SK-N-SH (cell line): ENCODE measurements at regions not wholly inside any gene's neighbourhood (a gene's known extent, or its start where the extent isn't known, plus 50 kb on each side); places are given as distances from the start of the nearest gene placed in this dataset.

Experiments used
- CTCF ChIA-PET: fragments of 300-600, 350-600 bp; formaldehyde crosslinking; extraction: SDS; loops from one replicate; lab custom pipeline; 2021; lab: Yijun Ruan, JAX
- POLR2A ChIA-PET: fragments of 350-600 bp; sonication (Branson Sonifier 250); formaldehyde crosslinking; extraction: SDS; loops from one replicate; lab custom pipeline; 2020; ENCODE audit warnings: antibody characterized with exemption, inconsistent platforms; lab: Yijun Ruan, JAX
- DNase-seq: peaks from one replicate; pipeline ENCODE4 v3.0.0; 2012
- H2AFZ ChIP-seq: fragments of 200-600 bp; sonication (generic); 2 replicates; pipeline ENCODE4 v1.8.1; 2016; ENCODE audit warnings: antibody characterized with exemption, mild to moderate bottlenecking, low read depth
- H3F3A ChIP-seq: fragments of 200-600 bp; sonication (generic); replicated peaks from 2 replicates; pipeline ENCODE3; 2016; ENCODE audit warnings: antibody characterized with exemption, mild to moderate bottlenecking; ENCODE audit not compliant: insufficient read depth
- H3K27ac ChIP-seq, 2 experiments: fragments of 200-500 bp in 1 of 2; fragments of 200-600 bp in 1 of 2; sonication (Bioruptor generic) in 1 of 2; sonication (generic), shearing (Covaris generic) in 1 of 2; 2 replicates each; pipeline versions ENCODE4 v1.5.1 to v1.6.1; 2014 to 2016; ENCODE audit warnings: low read depth in 2 of 2, inconsistent platforms in 1 of 2, low read length in 1 of 2, mild to moderate bottlenecking in 1 of 2, mixed read lengths in 1 of 2
- H3K27me3 ChIP-seq: fragments of 200-600 bp; sonication (generic), shearing (Covaris generic); 2 replicates; pipeline ENCODE4 v1.6.1; 2016; ENCODE audit warnings: mixed run types; ENCODE audit not compliant: insufficient read depth
- H3K36me3 ChIP-seq, 2 experiments: fragments of 200-500 bp in 1 of 2; fragments of 200-600 bp in 1 of 2; sonication (Bioruptor generic) in 1 of 2; sonication (generic) in 1 of 2; replicated peaks in 1 of 2; 2 replicates each; pipeline versions ENCODE3 to v1.5.1; 2014 to 2016; ENCODE audit warnings: low read length in 1 of 2, mild to moderate bottlenecking in 1 of 2; ENCODE audit not compliant: insufficient read depth in 2 of 2, control insufficient read depth in 1 of 2
- H3K4me1 ChIP-seq, 2 experiments: fragments of 200-500 bp in 1 of 2; fragments of 200-600 bp in 1 of 2; sonication (Bioruptor generic) in 1 of 2; sonication (generic), shearing (Covaris generic) in 1 of 2; 2 replicates each; pipeline versions ENCODE4 v1.5.1 to v1.6.1; 2014 to 2016; ENCODE audit warnings: low read depth in 1 of 2, low read length in 1 of 2, mixed run types in 1 of 2; ENCODE audit not compliant: insufficient read depth in 2 of 2, control insufficient read depth in 1 of 2
- H3K4me2 ChIP-seq: fragments of 200-600 bp; sonication (generic), shearing (Covaris generic); 2 replicates; pipeline ENCODE4 v1.6.1; 2017; ENCODE audit warnings: mixed run types
- H3K4me3 ChIP-seq, 2 experiments: fragments of 200-500 bp in 1 of 2; fragments of 200-600 bp in 1 of 2; sonication (Bioruptor generic) in 1 of 2; sonication (generic), shearing (Covaris generic) in 1 of 2; 2 replicates each; pipeline versions ENCODE4 v1.5.1 to v1.8.1; 2014 to 2016; ENCODE audit warnings: low read depth in 2 of 2, inconsistent platforms in 1 of 2, low read length in 1 of 2, mild to moderate bottlenecking in 1 of 2, mixed read lengths in 1 of 2, moderate library complexity in 1 of 2
- H3K79me2 ChIP-seq: fragments of 200-600 bp; sonication (generic); 2 replicates; pipeline ENCODE4 v1.8.1; 2017; ENCODE audit warnings: mild to moderate bottlenecking; ENCODE audit not compliant: insufficient read depth
- H3K9ac ChIP-seq: fragments of 200-600 bp; sonication (generic); 2 replicates; pipeline ENCODE4 v1.6.1; 2017; ENCODE audit warnings: mixed run types
- H3K9me2 ChIP-seq: fragments of 200-600 bp; sonication (generic); 2 replicates; pipeline ENCODE4 v1.6.1; 2017; ENCODE audit warnings: mixed run types
- H3K9me3 ChIP-seq: fragments of 200-600 bp; sonication (generic); 2 replicates; pipeline ENCODE4 v1.6.1; 2017; ENCODE audit warnings: mixed run types, mild to moderate bottlenecking, moderate library complexity
- H4K20me1 ChIP-seq: fragments of 200-600 bp; sonication (generic); 2 replicates; pipeline ENCODE4 v1.6.1; 2017; ENCODE audit warnings: mild to moderate bottlenecking, mixed run types; ENCODE audit not compliant: insufficient read depth
- CTCF ChIP-seq: fragments of 200-600 bp; sonication (generic); IDR thresholded peaks from 2 replicates; pipeline ENCODE4 v1.6.1; 2017; ENCODE audit warnings: antibody characterized with exemption, mild to moderate bottlenecking, moderate library complexity
- EP300 ChIP-seq, 2 experiments: IDR thresholded peaks; 2 replicates each; pipeline versions ENCODE4 v1.4.0 to v1.6.1; 2012; ENCODE audit warnings: borderline replicate concordance in 1 of 2, low read depth in 1 of 2, low read length in 1 of 2
- EZH2phosphoT487 ChIP-seq: fragments of 200-600 bp; sonication (generic); IDR thresholded peaks from 2 replicates; pipeline ENCODE4 v1.6.1; 2017; ENCODE audit warnings: low read depth, mixed run types, mild to moderate bottlenecking, antibody characterized with exemption, moderate library complexity, borderline replicate concordance
- FOSL2 ChIP-seq: IDR thresholded peaks from 2 replicates; pipeline ENCODE4 v1.4.0; 2012; ENCODE audit warnings: low read depth, mild to moderate bottlenecking, moderate library complexity, borderline replicate concordance
- FOXJ3 ChIP-seq: sonication (generic); formaldehyde crosslinking; IDR thresholded peaks from 2 replicates; pipeline ENCODE4 v1.5.1; 2020; ENCODE audit warnings: mild to moderate bottlenecking, missing genetic modification reagents
- REST ChIP-seq: IDR thresholded peaks from 2 replicates; pipeline ENCODE4 v1.6.1; 2012; ENCODE audit warnings: mild to moderate bottlenecking, low read depth, low read length, moderate library complexity
- SMC3 ChIP-seq: IDR thresholded peaks from 2 replicates; pipeline ENCODE4 v1.6.1; 2012; ENCODE audit warnings: low read depth, low read length, improper control_type of control experiment
- TAF1 ChIP-seq: IDR thresholded peaks from 2 replicates; pipeline ENCODE4 v1.6.1; 2012; ENCODE audit warnings: low read depth, mild to moderate bottlenecking, low read length, moderate library complexity, borderline replicate concordance
- TCF12 ChIP-seq: IDR thresholded peaks from 2 replicates; pipeline ENCODE4 v1.4.0; 2012
- TEAD4 ChIP-seq: IDR thresholded peaks from 2 replicates; pipeline ENCODE4 v1.4.0; 2012; ENCODE audit warnings: mild to moderate bottlenecking, borderline replicate concordance; ENCODE audit not compliant: insufficient read depth
- ZBTB33 ChIP-seq: IDR thresholded peaks from 2 replicates; pipeline ENCODE4 v1.4.0; 2012; ENCODE audit warnings: low read depth, borderline replicate concordance
- WGBS: methylation state at CpG from one replicate; pipeline ENCODE4 v1.1.6; 2017; ENCODE audit warnings: low lambda C conversion rate; 5-methylcytosine and 5-hydroxymethylcytosine counted together

- CTCF ChIA-PET: no interaction called here
- H3K4me2 ChIP-seq: no peak overlapping the region
- no peak overlapping the region for H2AFZ ChIP-seq
- no peak overlapping the region for H3K4me3 ChIP-seq
- TF ChIP-seq FOXJ3 (no peak), TEAD4 (no peak), TAF1 (no peak), ZBTB33 (no peak), EP300 (IDR thresholded peaks at IDR 0.05; ENCODE audit: borderline replicate concordance in 1 of 2, low read depth in 1 of 2, low read length in 1 of 2) (no peak), TCF12 (no peak)
- TF ChIP-seq, all 33 proteins: peak for 0
- Histone ChIP-seq H3F3A (no peaks in the 10 kb centered on the region), H3K79me2 (no peaks in the 10 kb centered on the region), H4K20me1 (no peaks in the 10 kb centered on the region), H3K9me3 (no peaks in the 10 kb centered on the region), H3K36me3 (no peaks in the 10 kb centered on the region), H3K27ac (no peak overlapping the region), H3K9me2 (no peaks in the 10 kb centered on the region), H3K4me1 (no peaks in the 10 kb centered on the region; a peak in 1 of 4 replicates), H3K27me3 (no peaks in the 10 kb centered on the region), H3K9ac (no peak overlapping the region)
- WGBS: 15% methylated on average over 1 of the region's 1 CpG
- POLR2A ChIA-PET: no interaction called here
- DNase-seq: no peak
Measured at GRCh38 chr16:79825002-79825401, 224.5 kb upstream of the MAF start.

- H3K9me3 ChIP-seq: no peaks in the 10 kb centered on the region
- 10% methylated on average over 2 of the region's 2 CpGs for WGBS
- DNase-seq: no peak
- no peaks in the 10 kb centered on the region for H3K9me2 ChIP-seq
- no peaks in the 10 kb centered on the region for H4K20me1 ChIP-seq
- H3F3A ChIP-seq: no peaks in the 10 kb centered on the region
- H3K79me2 ChIP-seq: no peaks in the 10 kb centered on the region
- no peak overlapping the region for H3K4me3 ChIP-seq
- no peaks in the 10 kb centered on the region for H3K36me3 ChIP-seq
- no peaks in the 10 kb centered on the region for H3K27me3 ChIP-seq
- no peak overlapping the region for H3K4me2 ChIP-seq
- H2AFZ ChIP-seq: no peak overlapping the region
- H3K27ac ChIP-seq: no peak overlapping the region
- CTCF ChIA-PET: no interaction called here
- no peak overlapping the region for H3K9ac ChIP-seq
- POLR2A ChIA-PET: no interaction called here
- H3K4me1 ChIP-seq: no peaks in the 10 kb centered on the region; a peak in 1 of 4 replicates
- no peak for TF ChIP-seq EZH2phosphoT487
- TF ChIP-seq REST: no peak
- no peak for TF ChIP-seq SMC3
- TF ChIP-seq FOSL2: no peak
- no peak for TF ChIP-seq TCF12
- no peak for TF ChIP-seq CTCF
Measured at GRCh38 chr16:79823639-79824038, 223.1 kb upstream of the MAF start.
